Chondrocyte (in vitro differentiated cells): ENCODE measurements at regions not wholly inside any gene's neighbourhood (a gene's known extent, or its start where the extent isn't known, plus 50 kb on each side); places are given as distances from the start of the nearest gene placed in this dataset.

Experiments
- DNase-seq: peaks from one replicate; pipeline ENCODE4 v3.0.0; 2021; ENCODE audit warnings: mixed read lengths, low spot score
- H3K27ac Mint-ChIP-seq: one replicate; pipeline ENCODE4 v1.8.0; 2021; ENCODE audit warnings: mild to moderate bottlenecking, moderate library complexity, mixed read lengths; ENCODE audit not compliant: unreplicated experiment
- H3K27me3 Mint-ChIP-seq: 2 replicates; pipeline ENCODE4 v1.8.0; 2021; ENCODE audit warnings: low read depth, mixed read lengths
- H3K36me3 Mint-ChIP-seq: 2 replicates; pipeline ENCODE4 v1.8.0; 2021; ENCODE audit warnings: low read depth, mixed read lengths
- H3K4me1 Mint-ChIP-seq: 2 replicates; pipeline ENCODE4 v1.8.0; 2021; ENCODE audit warnings: low read depth, mild to moderate bottlenecking, mixed read lengths
- H3K4me3 Mint-ChIP-seq: one replicate; pipeline ENCODE4 v1.8.0; 2021; ENCODE audit warnings: mild to moderate bottlenecking, moderate library complexity, mixed read lengths; ENCODE audit not compliant: unreplicated experiment
- H3K9me3 Mint-ChIP-seq: 2 replicates; pipeline ENCODE4 v1.8.0; 2021; ENCODE audit warnings: low read depth, mixed read lengths
- TF ChIP-seq, protein P1 (sequence below): fragments of 200-600 bp; sonication (generic); IDR thresholded peaks from 2 replicates; pipeline ENCODE4 v1.5.0; 2021; ENCODE audit warnings: antibody characterized with exemption, mild to moderate bottlenecking, moderate library complexity

DNA sequence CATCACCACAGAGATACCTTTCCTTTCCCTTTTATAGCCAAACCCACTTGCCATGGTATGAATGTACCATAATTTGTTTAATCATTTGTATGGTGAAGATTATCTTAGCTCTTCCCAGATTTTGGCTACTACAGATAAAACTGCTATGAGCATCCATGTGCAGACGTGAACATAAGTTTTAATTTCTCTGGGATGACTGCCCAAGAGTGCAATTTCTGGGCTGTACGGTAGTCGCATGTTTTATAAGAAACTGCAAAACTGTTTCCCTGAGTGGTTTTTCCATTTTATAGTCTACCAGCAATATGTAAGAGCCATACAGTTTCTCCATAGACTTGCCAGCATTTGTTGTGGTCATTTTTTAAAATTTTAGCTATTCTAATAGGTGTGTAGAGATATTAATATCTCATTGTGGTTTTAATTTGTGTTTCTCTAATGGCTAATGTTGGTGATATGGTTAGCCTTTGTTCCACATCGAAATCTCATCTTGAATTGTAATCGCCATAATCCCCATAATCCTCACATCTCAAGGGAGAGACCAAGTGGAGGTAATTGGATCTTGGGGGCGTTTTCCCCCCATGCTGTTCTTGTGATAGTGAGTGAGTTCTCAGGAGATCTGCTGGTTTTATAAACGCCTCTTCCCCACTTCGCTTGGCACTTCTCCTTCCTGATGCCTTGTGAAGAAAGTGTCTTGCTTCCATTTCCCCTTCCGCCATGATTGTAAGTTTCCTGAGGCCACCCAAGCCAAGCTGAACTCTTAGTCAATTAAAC, 628.5 kb upstream of the KLHL29 start:
- no peak overlapping the region for H3K27ac Mint-ChIP-seq
- peaks cover 7% of the 10 kb centered on the region for H3K27me3 Mint-ChIP-seq
- H3K36me3 Mint-ChIP-seq, result no peaks in the 10 kb centered on the region
- TF ChIP-seq, protein P1, sequence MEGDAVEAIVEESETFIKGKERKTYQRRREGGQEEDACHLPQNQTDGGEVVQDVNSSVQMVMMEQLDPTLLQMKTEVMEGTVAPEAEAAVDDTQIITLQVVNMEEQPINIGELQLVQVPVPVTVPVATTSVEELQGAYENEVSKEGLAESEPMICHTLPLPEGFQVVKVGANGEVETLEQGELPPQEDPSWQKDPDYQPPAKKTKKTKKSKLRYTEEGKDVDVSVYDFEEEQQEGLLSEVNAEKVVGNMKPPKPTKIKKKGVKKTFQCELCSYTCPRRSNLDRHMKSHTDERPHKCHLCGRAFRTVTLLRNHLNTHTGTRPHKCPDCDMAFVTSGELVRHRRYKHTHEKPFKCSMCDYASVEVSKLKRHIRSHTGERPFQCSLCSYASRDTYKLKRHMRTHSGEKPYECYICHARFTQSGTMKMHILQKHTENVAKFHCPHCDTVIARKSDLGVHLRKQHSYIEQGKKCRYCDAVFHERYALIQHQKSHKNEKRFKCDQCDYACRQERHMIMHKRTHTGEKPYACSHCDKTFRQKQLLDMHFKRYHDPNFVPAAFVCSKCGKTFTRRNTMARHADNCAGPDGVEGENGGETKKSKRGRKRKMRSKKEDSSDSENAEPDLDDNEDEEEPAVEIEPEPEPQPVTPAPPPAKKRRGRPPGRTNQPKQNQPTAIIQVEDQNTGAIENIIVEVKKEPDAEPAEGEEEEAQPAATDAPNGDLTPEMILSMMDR, result no peak
- DNase-seq, result no peak
- H3K9me3 Mint-ChIP-seq, result peaks cover 3% of the 10 kb centered on the region
- no peaks in the 10 kb centered on the region for H3K4me1 Mint-ChIP-seq
- no peak overlapping the region for H3K4me3 Mint-ChIP-seq

DNA sequence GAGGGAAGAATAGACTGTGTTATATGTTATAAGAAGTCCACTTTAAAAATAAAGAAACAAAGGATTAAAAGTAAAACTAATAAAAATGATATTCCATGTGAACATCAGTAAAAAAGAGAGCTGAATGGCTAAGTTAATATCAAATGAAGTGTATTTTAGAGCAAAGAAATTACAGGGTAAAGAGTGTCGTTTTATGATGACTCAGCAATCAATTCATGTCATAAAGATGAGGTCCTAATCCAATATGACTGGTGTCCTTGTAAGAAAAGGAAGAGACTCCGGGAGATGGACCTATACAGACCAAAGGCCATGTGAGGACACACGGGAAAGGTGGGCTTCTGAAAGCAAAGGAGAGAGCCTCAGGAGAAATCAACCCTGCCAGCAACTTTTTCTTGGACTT, 615.5 kb upstream of the KLHL29 start:
- Mint-ChIP-seq H3K4me1 (no peaks in the 10 kb centered on the region), H3K9me3 (peaks cover 14% of the 10 kb centered on the region), H3K36me3 (no peaks in the 10 kb centered on the region), H3K27me3 (no peaks in the 10 kb centered on the region), H3K27ac (no peak overlapping the region), H3K4me3 (no peak overlapping the region)
- no peak for DNase-seq
- TF ChIP-seq, protein P1, result no peak

DNA sequence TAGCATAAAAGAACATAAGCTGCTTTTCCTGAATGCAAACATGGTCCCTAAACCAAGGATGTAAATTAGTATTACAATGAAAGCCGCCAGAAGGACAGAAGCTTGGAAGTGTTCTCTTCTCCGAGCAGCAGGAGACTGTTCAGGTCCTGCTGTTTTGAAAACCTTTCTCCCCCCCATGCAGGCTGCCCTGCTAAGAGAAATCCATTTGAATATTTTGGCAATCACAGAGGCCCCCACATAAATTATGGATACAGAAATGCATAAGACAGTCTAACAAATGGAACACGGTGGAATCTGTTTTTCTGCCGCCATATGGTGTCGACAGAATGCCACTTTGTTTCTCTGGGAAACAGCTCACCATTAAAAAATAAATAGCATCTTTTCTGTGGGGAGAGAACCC, 600.4 kb upstream of the KLHL29 start:
- H3K27me3 Mint-ChIP-seq, result peaks cover 3% of the 10 kb centered on the region
- H3K36me3 Mint-ChIP-seq, result no peaks in the 10 kb centered on the region
- DNase-seq, result no peak
- H3K9me3 Mint-ChIP-seq, result no peaks in the 10 kb centered on the region
- H3K27ac Mint-ChIP-seq, result no peak overlapping the region
- H3K4me1 Mint-ChIP-seq, result no peaks in the 10 kb centered on the region
- TF ChIP-seq, protein P1, result no peak
- no peak overlapping the region for H3K4me3 Mint-ChIP-seq

DNA sequence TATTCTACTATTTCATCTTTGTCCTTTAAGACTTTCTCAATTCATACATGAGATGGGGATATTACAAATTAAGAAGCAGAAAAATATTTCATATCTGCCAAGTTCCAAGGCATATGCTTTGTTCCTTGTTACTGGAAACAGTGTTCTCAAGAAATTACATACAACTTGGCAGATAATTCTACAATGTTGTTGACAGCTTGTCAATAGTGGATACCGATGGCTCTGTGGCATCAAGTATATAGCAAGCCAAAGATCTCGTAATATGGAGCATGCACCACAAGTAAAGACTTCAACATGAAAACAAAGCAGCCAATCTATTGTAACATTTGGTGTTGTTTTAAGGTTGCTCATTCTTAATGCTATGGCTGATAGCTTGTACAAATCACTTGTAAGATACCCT, 598.2 kb upstream of the KLHL29 start:
- DNase-seq, result no peak

DNA sequence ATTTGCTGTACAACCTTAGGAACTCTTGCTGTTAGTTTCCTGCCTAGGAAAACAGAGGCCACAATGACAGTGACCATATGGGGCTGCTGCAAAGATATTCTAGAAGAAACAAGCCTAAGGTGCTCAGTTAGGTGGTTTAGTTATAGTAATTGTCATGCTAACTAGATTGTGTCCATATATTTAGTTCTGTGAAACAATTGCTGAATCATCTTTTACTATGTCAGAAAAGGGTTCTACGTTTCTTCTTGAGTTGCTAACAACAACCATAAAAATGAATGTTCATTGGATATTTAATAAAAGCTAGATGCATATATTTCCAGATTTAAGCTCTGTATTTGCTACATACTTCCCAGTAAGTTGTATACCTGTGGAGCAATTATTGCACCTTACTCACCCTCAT, 597.2 kb upstream of the KLHL29 start:
- Mint-ChIP-seq H3K27me3 (peaks cover 6% of the 10 kb centered on the region), H3K4me1 (no peaks in the 10 kb centered on the region), H3K4me3 (no peak overlapping the region), H3K27ac (no peak overlapping the region), H3K36me3 (no peaks in the 10 kb centered on the region), H3K9me3 (no peaks in the 10 kb centered on the region)
- no peak for DNase-seq
- TF ChIP-seq, protein P1, result no peak

More for the DNA sequence above, 598.2 kb upstream of the KLHL29 start:
- Mint-ChIP-seq H3K9me3 (no peaks in the 10 kb centered on the region), H3K4me1 (no peaks in the 10 kb centered on the region), H3K27ac (no peak overlapping the region), H3K27me3 (peaks cover 6% of the 10 kb centered on the region), H3K4me3 (no peak overlapping the region), H3K36me3 (no peaks in the 10 kb centered on the region)
- TF ChIP-seq, protein P1, result no peak
